NCI-H1105 treated with DMSO at 0.1 percent for 48 hours (cell line): ENCODE measurements at regions not wholly inside any gene's neighbourhood (a gene's known extent, or its start where the extent isn't known, plus 50 kb on each side); places are given as distances from the start of the nearest gene placed in this dataset.
"Not testable (repeated sequence)": the region's sequence is repeated elsewhere in the genome, so short reads cannot be mapped to it uniquely, and the experiment has no call there.

Experiments
- DNase-seq: peaks from one replicate; lab custom pipeline; 2025; lab: John Stamatoyannopoulos, UW

GRCh38 chr10:3959370-3960325, 174.6 kb upstream of the KLF6 start:
- no peak for DNase-seq

- DNase-seq: no peak
These were observed 173.5 kb upstream of the KLF6 start for GRCh38 chr10:3958472-3958996.

GRCh38 chr10:3955955-3956617, 171.1 kb upstream of the KLF6 start:
- no peak for DNase-seq

GRCh38 chr10:3955493-3955892, 170.5 kb upstream of the KLF6 start:
- no peak for DNase-seq

GRCh38 chr10:3954615-3955014, 169.6 kb upstream of the KLF6 start:
- no peak for DNase-seq

- DNase-seq: not testable (repeated sequence)
These were observed 169.0 kb upstream of the KLF6 start for GRCh38 chr10:3954007-3954406.

GRCh38 chr10:3951993-3952392, 167.0 kb upstream of the KLF6 start:
- no peak for DNase-seq

GRCh38 chr10:3950676-3951275, 165.8 kb upstream of the KLF6 start:
- no peak for DNase-seq

GRCh38 chr10:3949711-3950110, 164.7 kb upstream of the KLF6 start:
- DNase-seq: no peak

- no peak for DNase-seq
These were observed 163.8 kb upstream of the KLF6 start for GRCh38 chr10:3948843-3949242.

GRCh38 chr10:3946234-3947229, 161.5 kb upstream of the KLF6 start:
- no peak for DNase-seq

- no peak for DNase-seq
These were observed 160.0 kb upstream of the KLF6 start for GRCh38 chr10:3945026-3945425.

- no peak for DNase-seq
These were observed 159.6 kb upstream of the KLF6 start for GRCh38 chr10:3944591-3944990.

GRCh38 chr10:3943695-3944257, 158.8 kb upstream of the KLF6 start:
- no peak for DNase-seq

- DNase-seq: no peak
These were observed 158.0 kb upstream of the KLF6 start for GRCh38 chr10:3942937-3943489.

GRCh38 chr10:3941676-3942075, 156.7 kb upstream of the KLF6 start:
- no peak for DNase-seq

GRCh38 chr10:3936422-3937040, 151.5 kb upstream of the KLF6 start:
- no peak for DNase-seq

GRCh38 chr10:3935933-3936359, 150.9 kb upstream of the KLF6 start:
- DNase-seq: peak; percentile 91

- DNase-seq: no peak
These were observed 150.1 kb upstream of the KLF6 start for GRCh38 chr10:3935141-3935540.

GRCh38 chr10:3933733-3934132, 148.7 kb upstream of the KLF6 start:
- DNase-seq: no peak
